ENCODE measurements at regions not wholly inside any gene's neighbourhood (a gene's known extent, or its start where the extent isn't known, plus 50 kb on each side); places are given as distances from the start of the nearest gene placed in this dataset.

GRCh38 chr9:30676651-30677050 is 1707.8 kb upstream of the ACO1 start:
- TF ChIP-seq CTCF (IDR thresholded peaks at IDR 0.05 in 2 of 3, conservative IDR thresholded peaks at IDR 0.05 in 1 of 3; ENCODE audit: insufficient read depth in 2 of 3, low read depth in 1 of 3, low read length in 3 of 3), result no peak
- no peak for TF ChIP-seq CBX5 (IDR thresholded peaks at IDR 0.05; ENCODE audit: borderline replicate concordance, low read depth)
- no peak for TF ChIP-seq ZNF311 (CRISPR knock-in tag; IDR thresholded peaks at IDR 0.05)
- TF ChIP-seq ELK1 (CRISPR knock-in tag; IDR thresholded peaks at IDR 0.05), result no peak
- no peak for TF ChIP-seq CBX2 (IDR thresholded peaks at IDR 0.05; ENCODE audit: insufficient read depth, low read length, poor library complexity, severe bottlenecking)

Data from K562 (cell line).